Fibroblast of mammary gland (primary cell): ENCODE measurements at regions not wholly inside any gene's neighbourhood (a gene's known extent, or its start where the extent isn't known, plus 50 kb on each side); places are given as distances from the start of the nearest gene placed in this dataset.

ENCODE experiments used
- DNase-seq: peaks from one replicate; pipeline ENCODE4 v3.0.0-alpha.2; 2010; ENCODE audit warnings: low read depth
- H3K4me3 ChIP-seq: 2 replicates; pipeline ENCODE4 v1.5.1; 2011; ENCODE audit warnings: low read depth, mild to moderate bottlenecking, low read length, moderate library complexity; ENCODE audit not compliant: control insufficient read depth
- TF ChIP-seq, protein P1 (sequence below): conservative IDR thresholded peaks from 2 replicates; pipeline ENCODE4 v1.5.1; 2011; ENCODE audit warnings: low read depth, low read length, inconsistent platforms; ENCODE audit not compliant: control insufficient read depth, insufficient read depth

DNA sequence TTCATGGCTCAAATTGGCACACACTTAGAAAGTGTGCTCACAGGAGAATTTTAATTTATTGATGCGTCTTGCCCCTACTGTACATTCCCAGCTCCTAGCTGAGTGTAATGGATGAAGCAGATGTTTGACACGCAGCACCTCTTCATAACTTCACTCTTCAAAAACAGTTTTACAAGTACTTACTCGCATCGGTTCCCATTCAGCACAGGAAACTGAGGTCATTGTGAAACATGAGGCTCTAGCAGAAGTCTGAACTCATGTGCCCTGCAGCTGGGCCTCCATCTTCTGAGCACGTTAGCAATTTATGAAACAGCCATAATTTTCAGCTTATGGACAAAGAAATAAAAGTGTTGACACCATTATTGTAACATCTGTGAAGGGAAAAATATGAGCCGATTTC, 558.9 kb upstream of the MGMT start:
- TF ChIP-seq, protein P1, sequence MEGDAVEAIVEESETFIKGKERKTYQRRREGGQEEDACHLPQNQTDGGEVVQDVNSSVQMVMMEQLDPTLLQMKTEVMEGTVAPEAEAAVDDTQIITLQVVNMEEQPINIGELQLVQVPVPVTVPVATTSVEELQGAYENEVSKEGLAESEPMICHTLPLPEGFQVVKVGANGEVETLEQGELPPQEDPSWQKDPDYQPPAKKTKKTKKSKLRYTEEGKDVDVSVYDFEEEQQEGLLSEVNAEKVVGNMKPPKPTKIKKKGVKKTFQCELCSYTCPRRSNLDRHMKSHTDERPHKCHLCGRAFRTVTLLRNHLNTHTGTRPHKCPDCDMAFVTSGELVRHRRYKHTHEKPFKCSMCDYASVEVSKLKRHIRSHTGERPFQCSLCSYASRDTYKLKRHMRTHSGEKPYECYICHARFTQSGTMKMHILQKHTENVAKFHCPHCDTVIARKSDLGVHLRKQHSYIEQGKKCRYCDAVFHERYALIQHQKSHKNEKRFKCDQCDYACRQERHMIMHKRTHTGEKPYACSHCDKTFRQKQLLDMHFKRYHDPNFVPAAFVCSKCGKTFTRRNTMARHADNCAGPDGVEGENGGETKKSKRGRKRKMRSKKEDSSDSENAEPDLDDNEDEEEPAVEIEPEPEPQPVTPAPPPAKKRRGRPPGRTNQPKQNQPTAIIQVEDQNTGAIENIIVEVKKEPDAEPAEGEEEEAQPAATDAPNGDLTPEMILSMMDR, result no peak
- DNase-seq, result no peak

DNA sequence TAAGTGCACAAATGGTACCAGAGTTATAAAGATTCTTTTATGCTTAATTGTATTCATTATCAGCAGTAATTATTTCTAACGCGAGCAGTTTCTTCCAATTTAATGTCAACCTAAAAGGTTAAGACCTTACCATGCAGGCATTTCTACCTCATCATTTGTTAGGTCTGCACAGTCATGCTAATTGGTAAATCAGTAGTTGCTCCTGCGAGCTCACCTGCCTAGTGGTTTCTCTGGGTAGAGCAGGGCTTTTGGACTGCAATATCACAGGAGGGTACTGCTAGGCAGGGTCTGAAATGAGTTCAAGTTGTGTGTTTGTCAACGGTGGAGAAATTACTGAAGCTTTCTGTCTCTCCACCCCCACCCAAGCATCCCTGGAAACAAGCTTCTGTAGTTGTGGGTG, 558.5 kb upstream of the MGMT start:
- TF ChIP-seq, protein P1, result no peak
- DNase-seq, result no peak

More for the DNA sequence above, 558.9 kb upstream of the MGMT start:
- H3K4me3 ChIP-seq, result no peak overlapping the region

DNA sequence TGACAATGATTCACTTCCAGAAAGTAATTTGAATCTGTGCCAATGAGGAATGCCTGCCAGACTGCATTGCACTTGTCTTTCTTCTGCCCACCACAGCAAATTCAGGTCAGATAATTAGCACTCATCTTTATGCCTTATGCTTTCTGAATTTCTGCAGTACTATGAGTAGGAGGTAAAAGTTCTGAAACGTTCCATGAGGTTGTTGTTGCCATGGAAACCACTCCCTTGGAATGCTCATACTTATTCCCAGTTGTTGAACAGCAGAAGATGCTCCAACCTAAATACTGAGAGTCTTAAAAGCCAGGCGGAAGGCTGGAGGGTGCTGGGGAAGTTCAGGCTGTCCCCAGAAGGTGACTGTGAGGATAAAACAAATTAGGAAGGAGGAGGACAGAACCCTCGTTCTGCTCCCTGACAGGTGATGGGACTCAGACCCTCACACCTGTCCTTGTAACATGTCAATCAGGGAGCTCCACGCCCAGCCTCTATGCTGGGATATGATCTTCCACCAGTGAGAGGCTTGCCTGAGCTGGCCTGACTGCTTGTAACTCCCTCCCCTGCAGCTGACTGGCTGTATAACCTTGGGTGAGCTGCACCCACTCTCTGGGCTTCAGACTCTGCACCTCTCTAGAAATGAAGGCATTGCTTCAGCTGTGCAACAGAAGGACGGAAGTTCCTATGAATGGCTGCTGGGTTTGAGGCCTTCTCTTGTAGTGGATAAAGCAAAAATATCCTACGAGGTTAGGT, 554.3 kb upstream of the MGMT start:
- no peak overlapping the region for H3K4me3 ChIP-seq
- no peak for DNase-seq
- TF ChIP-seq, protein P1, result no peak

More for the DNA sequence above, 558.5 kb upstream of the MGMT start:
- H3K4me3 ChIP-seq, result no peak overlapping the region

DNA sequence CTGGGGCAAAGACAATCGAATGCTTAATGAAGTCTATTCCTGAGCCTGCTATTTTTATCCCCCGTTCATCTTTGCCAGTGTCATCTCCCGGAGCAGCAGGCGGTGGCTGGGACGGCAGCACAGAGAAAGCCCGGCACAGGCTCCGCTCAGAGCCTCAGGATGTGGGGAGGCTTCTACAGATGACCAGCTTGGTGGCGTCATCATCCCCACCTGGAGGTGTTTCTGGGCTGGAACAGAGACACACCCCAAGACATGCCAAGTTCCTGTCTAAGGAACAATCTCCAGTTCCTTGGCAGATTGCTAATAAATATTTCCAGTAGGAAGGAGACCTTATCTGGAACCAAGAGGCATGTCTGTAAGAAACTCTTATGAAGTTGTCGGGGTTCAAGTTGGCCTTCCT, 552.4 kb upstream of the MGMT start:
- H3K4me3 ChIP-seq, result no peak overlapping the region

DNA sequence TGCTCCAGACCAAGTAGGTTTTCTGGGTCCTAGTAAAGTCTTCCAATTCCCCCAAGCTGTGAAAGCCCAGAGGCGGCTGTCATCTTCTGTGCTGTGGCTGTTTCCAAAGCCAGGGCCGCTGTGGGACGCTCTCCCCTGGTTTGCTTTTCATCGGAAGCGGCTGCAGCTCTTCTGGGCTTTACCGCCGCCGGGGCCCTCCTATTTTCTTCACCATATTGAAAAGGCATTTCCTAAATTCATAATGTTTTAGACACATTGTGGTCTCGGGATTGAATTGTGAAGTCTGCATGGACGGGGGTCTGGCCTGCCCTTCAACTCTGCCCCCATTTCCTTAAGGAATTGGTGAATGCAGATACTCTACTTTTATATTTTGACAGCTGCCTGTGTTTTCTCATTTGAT, 551.4 kb upstream of the MGMT start:
- no peak for DNase-seq
- TF ChIP-seq, protein P1, result no peak
- H3K4me3 ChIP-seq, result no peak overlapping the region

More for the DNA sequence above, 552.4 kb upstream of the MGMT start:
- DNase-seq, result no peak
- TF ChIP-seq, protein P1, result no peak

DNA sequence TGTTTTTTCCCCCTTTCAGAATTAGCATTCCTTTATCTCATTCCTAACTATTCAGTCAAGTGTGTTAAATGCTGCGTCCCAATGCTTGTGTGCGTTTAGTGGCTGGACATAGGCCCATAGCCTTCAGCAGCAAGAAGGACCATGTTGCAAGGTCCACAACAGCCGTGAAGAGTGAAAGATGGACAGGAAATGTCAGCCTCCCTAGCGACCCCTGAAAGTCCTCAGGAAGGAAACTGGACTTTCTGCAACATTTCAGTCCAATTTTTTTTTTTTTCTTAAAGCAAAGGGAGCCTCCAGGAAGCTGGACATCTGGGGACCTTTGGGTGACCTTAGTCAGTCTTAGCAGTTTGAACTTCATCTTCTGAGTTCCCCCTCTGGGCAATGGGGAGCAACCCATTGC, 550.7 kb upstream of the MGMT start:
- no peak overlapping the region for H3K4me3 ChIP-seq
- TF ChIP-seq, protein P1, result no peak
- no peak for DNase-seq
